Right lobe of liver (tissue), 6 donors: ENCODE measurements at regions not wholly inside any gene's neighbourhood (a gene's known extent, or its start where the extent isn't known, plus 50 kb on each side); places are given as distances from the start of the nearest gene placed in this dataset.

Experiments used
- ATAC-seq, 4 donors: fragments of 200-7000 bp; cut with Tn5 transposase; one replicate each; pipeline ENCODE4 v1.9.1; 2020; ENCODE audit warnings: mild to moderate bottlenecking in 4 of 4, moderate library complexity in 4 of 4
- DNase-seq, 3 donors: peaks; one replicate each; pipeline ENCODE4 v3.0.0-alpha.2; 2020
- H3K27ac ChIP-seq, 3 donors: fragments of 200-600 bp; one replicate each; pipeline ENCODE4 v1.8.0; 2022
- H3K27me3 ChIP-seq, 2 donors: fragments of 200-600 bp; one replicate each; pipeline ENCODE4 v1.8.0; 2022
- H3K36me3 ChIP-seq, 4 donors: fragments of 200-600 bp; sonication (generic) in 1 of 4; one replicate each; pipeline versions ENCODE4 v1.5.1 to v1.8.0; 2017 to 2022; ENCODE audit warnings: control low read depth in 1 of 4
- H3K4me1 ChIP-seq, 4 donors: fragments of 200-600 bp; sonication (generic) in 1 of 4; one replicate each; pipeline versions ENCODE4 v1.5.1 to v1.8.0; 2017 to 2022; ENCODE audit warnings: control low read depth in 1 of 4
- H3K4me3 ChIP-seq, 3 donors: fragments of 200-600 bp; one replicate each; pipeline ENCODE4 v1.8.0; 2022
- H3K9me3 ChIP-seq, 4 donors: fragments of 200-600 bp; sonication (generic) in 1 of 4; one replicate each; pipeline versions ENCODE4 v1.5.1 to v1.8.0; 2017 to 2022; ENCODE audit warnings: control low read depth in 1 of 4
- POLR2A ChIP-seq: fragments of 450-650 bp; IDR thresholded peaks from one replicate; pipeline ENCODE4 v1.6.1; 2017; ENCODE audit warnings: antibody characterized with exemption, mild to moderate bottlenecking
- WGBS: methylation state at CpG from one replicate; pipeline ENCODE4 v1.1.6; 2018; ENCODE audit warnings: low coverage, low lambda C conversion rate; ENCODE audit not compliant: insufficient coverage; ENCODE audit errors: missing lambda C conversion rate; 5-methylcytosine and 5-hydroxymethylcytosine counted together
- intact Hi-C, 2 donors: fragments of 100-400 bp; cut with DNase I; formaldehyde crosslinking; loops; one replicate each; pipeline versions ENCODE4 v1.11.2 to v1.14.1; 2022
- TF ChIP-seq, protein P1 (sequence below), 4 donors: fragments of 200-600 bp in 3 of 4; fragments of 450-650 bp in 1 of 4; IDR thresholded peaks; one replicate each; pipeline versions ENCODE4 v1.5.1 to v1.8.0; 2016 to 2022; ENCODE audit warnings: antibody characterized with exemption in 4 of 4, mild to moderate bottlenecking in 2 of 4
- donor health status: DM: no; HTN: yes; CAD: no.
- donor health status: DM: no; HTN: no; CAD: no.
- donor health status: DM: no; HTN: no; CAD: no.
- donor health status: DM: no; HTN: yes; CAD: no.
- donor health status: DM: no; HTN: yes; CAD: no.

DNA sequence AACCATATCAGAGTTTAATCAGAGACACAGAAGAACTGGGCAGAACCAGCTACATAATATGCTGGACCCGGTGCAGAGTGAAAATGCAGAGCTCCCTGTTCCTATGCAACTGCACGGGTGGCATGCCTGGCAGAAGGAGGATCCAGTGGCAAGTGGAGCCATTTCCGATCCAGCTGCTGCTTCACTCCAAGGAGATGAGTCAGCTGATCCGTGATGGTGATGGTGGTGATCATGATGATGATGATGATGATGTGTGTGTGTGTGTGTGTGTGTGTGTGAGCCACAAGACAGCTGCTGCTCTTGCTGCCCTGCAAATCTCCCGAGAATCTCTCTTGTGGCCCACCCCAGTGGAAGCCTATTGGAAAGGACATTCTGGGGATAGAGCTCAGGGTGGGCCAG lies 133.0 kb downstream of the URB2 start:
- no peaks in the 10 kb centered on the region for H3K4me1 ChIP-seq
- intact Hi-C loops: no loop called here
- WGBS: 95% methylated on average over 2 of the region's 5 CpGs
- no peaks in the 10 kb centered on the region for H3K9me3 ChIP-seq
- no peak overlapping the region for H3K27ac ChIP-seq
- no peaks in the 10 kb centered on the region for H3K27me3 ChIP-seq
- DNase-seq (no peak), ATAC-seq (no peak)
- H3K36me3 ChIP-seq: no peaks in the 10 kb centered on the region
- H3K4me3 ChIP-seq: no peak overlapping the region
- TF ChIP-seq POLR2A: no peak
- TF ChIP-seq, protein P1, sequence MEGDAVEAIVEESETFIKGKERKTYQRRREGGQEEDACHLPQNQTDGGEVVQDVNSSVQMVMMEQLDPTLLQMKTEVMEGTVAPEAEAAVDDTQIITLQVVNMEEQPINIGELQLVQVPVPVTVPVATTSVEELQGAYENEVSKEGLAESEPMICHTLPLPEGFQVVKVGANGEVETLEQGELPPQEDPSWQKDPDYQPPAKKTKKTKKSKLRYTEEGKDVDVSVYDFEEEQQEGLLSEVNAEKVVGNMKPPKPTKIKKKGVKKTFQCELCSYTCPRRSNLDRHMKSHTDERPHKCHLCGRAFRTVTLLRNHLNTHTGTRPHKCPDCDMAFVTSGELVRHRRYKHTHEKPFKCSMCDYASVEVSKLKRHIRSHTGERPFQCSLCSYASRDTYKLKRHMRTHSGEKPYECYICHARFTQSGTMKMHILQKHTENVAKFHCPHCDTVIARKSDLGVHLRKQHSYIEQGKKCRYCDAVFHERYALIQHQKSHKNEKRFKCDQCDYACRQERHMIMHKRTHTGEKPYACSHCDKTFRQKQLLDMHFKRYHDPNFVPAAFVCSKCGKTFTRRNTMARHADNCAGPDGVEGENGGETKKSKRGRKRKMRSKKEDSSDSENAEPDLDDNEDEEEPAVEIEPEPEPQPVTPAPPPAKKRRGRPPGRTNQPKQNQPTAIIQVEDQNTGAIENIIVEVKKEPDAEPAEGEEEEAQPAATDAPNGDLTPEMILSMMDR (IDR thresholded peaks at IDR 0.05): no peak

DNA sequence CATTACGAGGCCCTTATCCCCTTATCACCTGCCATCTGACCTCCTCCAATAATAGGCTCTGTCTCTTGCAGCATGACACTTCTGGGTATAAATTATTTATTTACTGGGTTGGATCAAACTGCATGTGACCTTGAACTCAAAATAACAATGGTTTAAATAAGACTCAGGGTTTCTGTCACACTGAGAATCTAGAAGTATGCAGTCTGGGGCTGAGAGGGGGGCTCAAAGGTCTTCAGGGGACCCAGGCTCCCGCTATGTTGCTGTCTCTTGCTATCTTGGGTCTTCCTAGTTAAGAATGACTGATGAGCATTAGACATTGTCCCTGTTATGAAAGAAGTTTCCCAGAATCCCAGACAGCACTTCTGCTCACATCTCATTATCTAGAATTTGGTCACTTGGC lies 133.5 kb downstream of the URB2 start:
- DNase-seq: no peak
- no peaks in the 10 kb centered on the region for H3K36me3 ChIP-seq
- H3K27me3 ChIP-seq: no peaks in the 10 kb centered on the region
- H3K4me3 ChIP-seq: no peak overlapping the region
- intact Hi-C loops: no loop called here
- H3K27ac ChIP-seq: no peak overlapping the region
- WGBS: 71% methylated on average over 2 of the region's 2 CpGs
- no peaks in the 10 kb centered on the region for H3K4me1 ChIP-seq
- H3K9me3 ChIP-seq: no peaks in the 10 kb centered on the region
- ATAC-seq: no peak
- no peak for TF ChIP-seq POLR2A
- TF ChIP-seq, protein P1 (IDR thresholded peaks at IDR 0.05): no peak

DNA sequence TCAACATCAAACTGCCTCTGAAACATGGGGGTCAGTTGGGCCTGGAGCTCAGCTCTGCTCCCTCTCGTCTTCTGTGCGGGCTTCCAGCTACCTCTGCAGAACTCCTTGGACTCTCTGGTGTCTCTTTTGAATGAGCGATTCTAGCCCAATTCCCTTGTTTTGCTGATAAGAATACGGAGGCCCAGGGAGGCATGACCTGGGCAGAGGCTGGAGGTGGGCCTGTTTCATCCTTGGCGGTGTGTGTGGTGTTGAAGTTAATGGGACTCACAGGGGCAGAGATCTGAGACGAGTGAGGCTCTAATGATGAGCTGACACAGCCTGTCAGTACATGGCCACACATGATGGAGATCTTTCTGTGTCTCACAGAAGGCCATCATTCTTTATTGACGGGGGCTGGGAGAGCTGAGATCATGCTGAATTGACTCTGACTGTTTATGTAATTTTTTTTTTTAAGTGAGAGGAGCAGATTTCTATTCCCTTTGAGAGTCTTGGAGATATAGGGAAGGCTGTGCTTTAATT lies 134.5 kb downstream of the URB2 start:
- TF ChIP-seq POLR2A: no peak
- TF ChIP-seq, protein P1 (IDR thresholded peaks at IDR 0.05): no peak
- H3K4me3 ChIP-seq: no peak overlapping the region
- H3K27ac ChIP-seq: no peak overlapping the region
- no peaks in the 10 kb centered on the region for H3K4me1 ChIP-seq
- DNase-seq (no peak), ATAC-seq (no peak)
- H3K27me3 ChIP-seq: no peaks in the 10 kb centered on the region
- no peaks in the 10 kb centered on the region for H3K9me3 ChIP-seq
- H3K36me3 ChIP-seq: no peaks in the 10 kb centered on the region
- 67% methylated on average over 1 of the region's 7 CpGs for WGBS
- intact Hi-C loops: no loop called here

DNA sequence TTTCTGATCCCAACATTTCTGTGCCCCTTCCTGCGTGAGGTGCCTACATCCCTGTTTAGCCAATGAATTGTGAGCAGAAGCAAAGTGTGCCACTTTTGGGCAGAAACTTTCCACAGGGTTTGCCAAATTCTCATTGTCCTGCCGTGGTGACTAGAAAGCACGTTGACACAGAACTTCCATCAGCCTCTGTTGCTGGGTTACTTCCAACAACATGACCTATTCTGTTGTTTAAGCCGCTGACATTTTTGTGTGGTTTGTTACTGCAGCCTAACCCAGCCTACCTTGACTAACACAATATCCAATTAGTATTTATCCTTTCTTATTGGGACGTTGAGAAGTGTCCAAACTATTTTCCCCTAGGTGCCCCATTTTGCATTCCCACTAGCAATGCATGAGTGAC lies 136.8 kb downstream of the URB2 start:
- ATAC-seq (no peak), DNase-seq (no peak)
- no peak for TF ChIP-seq POLR2A
- TF ChIP-seq, protein P1 (IDR thresholded peaks at IDR 0.05): no peak
- no peaks in the 10 kb centered on the region for H3K36me3 ChIP-seq
- intact Hi-C loops: no loop called here
- 56% methylated on average over 4 of the region's 5 CpGs for WGBS
- no peaks in the 10 kb centered on the region for H3K4me1 ChIP-seq
- H3K27ac ChIP-seq: no peak overlapping the region
- H3K27me3 ChIP-seq: no peaks in the 10 kb centered on the region
- no peaks in the 10 kb centered on the region for H3K9me3 ChIP-seq
- H3K4me3 ChIP-seq: no peak overlapping the region

DNA sequence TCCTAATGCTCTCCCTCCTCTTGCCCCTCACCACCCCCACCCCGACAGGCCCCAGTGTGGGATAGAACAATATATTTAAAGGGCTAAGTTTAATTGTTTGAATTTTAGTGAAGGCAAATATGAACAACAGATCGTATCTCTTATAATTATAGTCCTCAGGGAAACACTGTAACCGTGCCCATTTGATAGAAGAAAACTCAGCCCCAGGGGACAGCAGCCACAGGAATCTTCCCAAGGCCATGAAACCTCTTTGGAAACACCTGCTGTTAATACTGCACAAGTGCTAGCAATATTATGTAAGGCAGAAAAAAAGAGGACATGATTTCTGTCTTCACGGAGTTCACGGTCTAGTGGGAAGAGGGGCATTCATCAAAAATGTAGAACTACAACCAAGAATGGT lies 142.2 kb downstream of the URB2 start:
- no peak for ATAC-seq
- Histone ChIP-seq H3K36me3 (no peaks in the 10 kb centered on the region), H3K9me3 (no peaks in the 10 kb centered on the region), H3K4me1 (no peaks in the 10 kb centered on the region), H3K27me3 (no peaks in the 10 kb centered on the region), H3K27ac (no peak overlapping the region), H3K4me3 (no peak overlapping the region)
- TF ChIP-seq POLR2A: no peak
- TF ChIP-seq, protein P1 (IDR thresholded peaks at IDR 0.05): no peak
- 80% methylated on average over 5 of the region's 5 CpGs for WGBS
- intact Hi-C loops: no loop called here
- DNase-seq: no peak
